GOT3 (cell line): ENCODE measurements at regions not wholly inside any gene's neighbourhood (a gene's known extent, or its start where the extent isn't known, plus 50 kb on each side); places are given as distances from the start of the nearest gene placed in this dataset.
"Not testable (repeated sequence)": the region's sequence is repeated elsewhere in the genome, so short reads cannot be mapped to it uniquely, and the experiment has no call there.

Source experiments
- DNase-seq: peaks from one replicate; lab custom pipeline; 2025; ENCODE audit warnings: mixed read lengths; lab: John Stamatoyannopoulos, UW

DNA sequence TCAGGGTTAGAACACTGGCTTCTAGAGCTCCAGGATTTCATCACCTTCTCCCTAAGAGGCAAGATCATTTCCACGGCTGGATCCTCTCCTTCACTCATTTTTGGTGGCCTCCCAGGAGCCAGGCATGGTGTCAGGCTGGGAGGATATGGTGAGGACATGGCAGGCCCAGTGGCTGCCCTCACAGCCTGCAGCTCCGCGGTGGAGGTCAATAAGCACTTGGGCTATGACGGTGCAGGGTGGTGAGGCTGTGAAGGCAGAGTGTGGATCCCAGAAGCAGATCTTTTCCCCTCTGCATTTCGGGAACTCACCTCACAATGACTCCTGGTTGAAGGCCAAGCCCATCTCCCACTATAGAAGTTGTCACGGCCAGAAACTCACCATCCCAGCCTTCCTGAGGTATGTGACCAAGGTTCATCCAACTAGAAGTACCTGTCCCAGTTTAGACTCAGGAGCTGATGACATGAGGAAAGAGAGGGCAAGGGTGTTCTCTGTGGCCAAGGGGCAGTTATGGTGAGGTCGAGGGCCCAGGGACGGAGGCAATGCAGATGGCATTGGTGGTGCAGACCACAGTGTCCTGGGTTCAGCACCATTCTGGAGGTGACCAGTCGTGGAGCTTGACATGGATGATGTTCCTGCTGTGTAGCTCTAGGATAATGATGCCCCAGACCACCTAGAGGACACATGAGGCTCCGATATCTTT lies 100.1 kb upstream of the SMAD3 start:
- no peak for DNase-seq

DNA sequence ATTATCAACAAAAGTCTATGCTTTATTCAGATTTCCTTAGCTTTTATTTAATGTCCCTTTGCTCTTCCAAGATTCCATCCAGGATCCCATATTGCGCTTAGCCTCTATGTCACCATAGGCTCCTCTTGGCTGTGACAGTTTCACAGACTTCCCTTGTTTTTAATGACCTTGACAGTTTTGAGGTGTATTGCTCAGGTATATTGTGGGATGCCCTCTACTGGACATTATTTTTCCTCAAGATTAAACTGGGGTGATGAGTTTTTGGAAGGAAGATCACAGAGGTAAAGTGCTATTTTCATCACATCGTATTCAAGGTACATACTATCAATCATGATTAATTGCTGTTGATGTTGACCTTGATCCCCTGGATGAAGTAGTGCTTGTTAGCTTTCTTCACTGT lies 99.1 kb upstream of the SMAD3 start:
- DNase-seq: no peak

DNA sequence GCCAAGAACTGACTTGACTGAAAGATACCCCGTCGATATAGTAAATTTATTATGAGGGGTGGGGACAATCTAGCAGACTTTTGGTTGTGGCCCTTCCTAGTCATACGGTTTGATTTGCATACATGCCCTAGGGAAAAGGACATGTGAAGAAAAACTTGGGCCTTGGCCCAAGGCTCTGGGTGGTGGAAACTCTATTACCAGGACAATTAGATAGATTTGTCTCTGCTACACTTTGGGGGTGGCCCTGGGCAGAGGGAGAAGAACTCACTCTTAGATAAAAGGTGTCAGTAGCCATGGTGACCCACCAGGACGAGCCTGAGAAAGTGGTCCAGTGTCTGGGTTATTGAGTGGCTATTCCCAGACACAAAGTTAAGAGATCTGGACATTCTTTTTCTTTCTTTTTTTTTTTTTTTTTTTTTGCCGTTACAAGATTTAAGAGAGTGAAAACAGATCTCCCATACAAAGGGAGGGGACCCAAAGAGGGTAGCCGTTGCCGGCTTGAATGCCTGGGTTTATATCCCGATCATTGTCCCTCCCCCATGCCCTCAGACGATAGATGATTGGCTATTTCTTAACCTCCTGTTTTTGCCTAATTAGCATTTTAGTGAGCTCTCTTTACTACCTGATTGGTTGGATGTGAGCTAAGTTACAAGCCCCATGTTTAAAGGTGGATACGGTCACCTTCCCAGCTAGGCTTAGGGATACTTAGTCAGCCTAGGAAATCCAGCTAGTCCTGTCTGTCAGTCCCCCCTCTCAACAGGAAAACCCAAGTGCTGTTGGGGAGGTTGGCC lies 96.4 kb upstream of the SMAD3 start:
- DNase-seq: no peak

DNA sequence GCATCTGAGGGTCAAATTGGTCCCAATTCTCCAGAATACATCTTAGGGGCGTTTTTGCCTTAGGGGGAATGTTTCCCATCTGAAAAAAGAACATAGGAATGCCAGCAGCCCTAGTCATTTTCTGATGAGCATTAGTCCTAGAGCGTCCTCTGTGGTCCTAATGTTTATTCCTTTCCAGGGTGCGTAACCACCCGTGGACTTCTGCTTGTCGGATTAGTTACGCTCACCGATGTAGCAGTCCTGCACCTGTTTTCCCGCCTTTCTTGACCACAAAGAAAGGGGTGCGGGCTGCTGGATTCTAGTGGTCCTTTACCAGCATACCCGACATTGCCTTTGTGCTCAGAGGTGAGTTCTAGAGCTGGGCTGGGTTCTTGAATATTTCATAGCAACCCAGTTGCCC lies 91.3 kb upstream of the SMAD3 start:
- DNase-seq: not testable (repeated sequence)

DNA sequence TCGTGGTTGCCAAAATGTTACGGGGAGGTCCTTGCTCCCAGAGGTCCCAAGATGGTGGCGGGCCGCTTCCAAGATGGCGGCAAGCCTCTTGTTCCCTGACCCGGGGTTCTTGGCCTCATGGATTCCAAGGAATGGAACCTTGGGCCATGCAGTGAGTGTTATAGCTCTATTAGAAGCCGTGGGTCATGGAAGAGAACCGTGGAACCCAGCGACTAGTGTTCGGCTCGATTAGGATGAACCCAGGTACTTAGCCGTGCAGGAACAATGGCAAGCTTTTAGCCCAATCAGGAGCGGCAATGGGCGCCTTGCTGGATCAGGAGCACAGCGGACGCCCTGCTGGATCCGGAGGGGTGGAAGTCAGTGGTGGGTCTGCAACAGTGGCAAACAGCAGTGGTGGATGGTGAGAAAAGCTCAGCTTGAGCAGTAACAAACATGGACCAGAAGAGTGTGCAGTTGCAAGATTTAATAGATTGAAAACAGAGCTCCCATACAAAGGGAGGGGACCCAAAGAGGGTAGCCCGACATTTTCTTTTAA lies 89.2 kb upstream of the SMAD3 start:
- DNase-seq: not testable (repeated sequence)

DNA sequence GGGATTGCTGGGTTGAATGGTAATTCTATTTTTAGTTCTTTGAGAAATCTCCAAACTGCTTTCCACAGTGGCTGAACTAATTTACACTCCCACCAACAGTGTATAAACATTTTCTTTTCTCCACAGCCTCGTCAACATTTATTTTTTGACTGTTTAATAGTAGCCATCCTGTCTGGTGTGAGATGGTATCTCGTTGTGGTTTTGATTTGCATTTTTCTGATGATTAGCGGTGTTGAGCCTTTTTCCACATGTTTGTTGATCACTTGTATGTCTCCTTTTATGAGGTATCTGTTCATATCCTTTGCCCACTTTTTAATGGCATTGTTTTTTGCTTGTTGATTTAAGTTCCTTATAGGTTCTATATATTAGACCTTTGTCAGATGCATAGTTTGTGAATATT lies 85.1 kb upstream of the SMAD3 start:
- not testable (repeated sequence) for DNase-seq

DNA sequence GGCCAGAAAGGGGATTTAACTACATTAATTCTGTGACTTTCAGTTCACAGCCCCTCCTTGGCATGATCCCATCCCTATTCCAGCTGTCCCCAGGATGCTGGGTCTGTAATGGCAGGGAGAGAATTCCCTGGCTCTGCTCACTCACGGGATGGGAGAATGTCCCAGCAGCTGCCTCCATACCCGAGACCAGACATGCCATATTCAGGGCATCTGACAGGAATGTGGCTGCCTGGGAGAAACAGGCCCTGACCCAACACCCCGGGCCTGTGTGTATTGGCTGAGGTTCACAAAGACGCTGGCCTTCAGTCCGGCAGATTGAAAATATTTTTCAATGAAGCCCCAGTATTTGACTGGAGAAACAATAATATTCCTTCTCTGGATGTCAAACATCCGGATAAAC lies 83.6 kb upstream of the SMAD3 start:
- DNase-seq: no peak

DNA sequence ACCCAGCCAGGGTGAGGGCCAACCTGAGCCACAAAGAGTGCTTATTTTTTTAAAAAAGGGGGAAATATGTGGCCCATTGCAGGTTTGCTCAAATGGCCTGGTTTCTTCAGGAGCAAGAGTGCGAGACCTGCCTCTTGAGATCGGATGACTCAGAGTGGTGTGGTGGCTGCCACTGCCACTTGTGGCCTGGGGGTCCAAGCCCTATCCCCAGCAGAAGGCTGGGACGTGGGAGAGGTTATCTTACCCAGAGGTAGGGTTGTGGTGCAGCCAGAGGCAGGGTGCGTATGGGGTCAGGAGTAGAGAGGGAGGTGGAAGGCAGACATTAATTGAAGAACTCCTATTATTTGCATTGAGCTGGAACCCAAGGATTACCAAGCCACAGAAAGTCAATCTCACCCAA lies 83.2 kb upstream of the SMAD3 start:
- DNase-seq: no peak

DNA sequence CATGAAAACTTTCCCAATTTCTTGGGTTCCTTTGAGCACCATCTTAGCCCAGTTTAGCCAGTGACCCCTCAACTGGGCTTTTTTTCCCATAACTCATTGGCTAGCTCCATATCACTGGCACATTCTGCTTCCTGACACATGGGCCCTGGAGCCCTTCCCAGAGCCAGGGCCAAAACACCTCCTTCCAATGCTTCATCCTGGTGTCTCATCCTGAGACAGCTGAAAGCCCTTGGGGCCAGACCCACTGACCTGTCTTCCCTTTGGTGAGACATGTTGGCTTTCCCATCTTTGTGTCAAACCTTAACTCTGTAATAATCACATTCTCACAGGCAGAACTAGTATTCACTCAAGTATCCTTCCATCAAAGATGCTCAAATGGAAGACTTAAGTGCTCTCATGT lies 82.6 kb upstream of the SMAD3 start:
- no peak for DNase-seq

DNA sequence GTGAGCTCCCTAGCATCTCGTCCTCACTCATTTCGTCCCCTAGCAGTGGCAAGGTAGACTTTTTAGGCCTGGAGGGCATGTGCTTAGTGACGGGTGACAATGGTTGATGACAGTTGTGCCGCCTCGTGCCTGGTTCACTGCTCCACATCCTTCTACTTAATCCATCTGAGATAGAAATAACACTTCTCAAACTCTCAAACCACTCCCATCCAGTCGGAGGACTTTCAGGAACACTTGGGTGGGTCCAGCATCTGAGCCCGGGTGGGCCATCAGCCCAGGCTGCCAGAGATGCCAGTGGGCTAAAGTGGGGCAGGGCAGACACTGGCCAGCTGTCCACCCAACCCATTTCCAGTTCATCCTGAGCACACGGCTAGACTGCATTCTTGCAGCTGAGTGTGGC lies 79.7 kb upstream of the SMAD3 start:
- DNase-seq: no peak

DNA sequence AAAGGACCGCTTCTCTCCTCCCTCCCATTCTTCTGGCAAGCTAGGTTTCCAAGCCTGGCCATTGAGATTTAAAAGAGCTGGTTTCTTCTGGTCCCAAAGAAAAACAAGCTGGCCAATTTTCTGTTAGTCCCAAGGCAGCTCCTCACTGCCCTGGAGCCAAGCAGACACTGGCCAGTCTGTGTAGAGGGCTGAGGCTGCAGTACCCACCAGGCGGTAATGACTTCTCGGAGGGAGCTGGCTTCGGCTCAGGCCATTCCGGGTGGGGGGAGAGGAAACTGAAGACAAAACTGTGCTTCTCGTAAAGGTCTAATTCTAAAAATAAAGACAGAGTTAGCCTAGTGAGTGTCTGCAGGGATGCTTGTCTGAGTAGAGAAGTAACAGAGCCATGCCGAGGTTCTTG lies 78.5 kb upstream of the SMAD3 start:
- DNase-seq: no peak

DNA sequence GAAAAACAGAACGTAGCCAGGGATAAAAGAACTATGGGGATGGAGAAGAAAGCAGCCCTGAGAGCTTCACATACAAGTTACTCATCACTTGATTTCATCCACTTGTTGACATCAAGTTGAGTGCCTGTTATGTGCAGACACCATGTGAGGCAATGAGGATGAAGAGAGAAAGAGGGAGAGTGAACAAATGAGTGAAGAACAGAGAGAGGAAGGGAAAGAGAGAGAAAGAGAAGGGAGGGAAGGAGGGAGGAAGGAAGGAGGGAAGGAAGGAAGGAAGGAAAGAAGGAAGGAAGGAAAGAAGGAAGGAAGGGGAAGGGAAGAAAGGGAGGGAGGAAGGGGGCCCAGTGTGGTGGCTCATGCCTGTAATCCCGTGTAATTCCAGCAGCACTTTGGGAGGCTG lies 72.3 kb upstream of the SMAD3 start:
- no peak for DNase-seq

DNA sequence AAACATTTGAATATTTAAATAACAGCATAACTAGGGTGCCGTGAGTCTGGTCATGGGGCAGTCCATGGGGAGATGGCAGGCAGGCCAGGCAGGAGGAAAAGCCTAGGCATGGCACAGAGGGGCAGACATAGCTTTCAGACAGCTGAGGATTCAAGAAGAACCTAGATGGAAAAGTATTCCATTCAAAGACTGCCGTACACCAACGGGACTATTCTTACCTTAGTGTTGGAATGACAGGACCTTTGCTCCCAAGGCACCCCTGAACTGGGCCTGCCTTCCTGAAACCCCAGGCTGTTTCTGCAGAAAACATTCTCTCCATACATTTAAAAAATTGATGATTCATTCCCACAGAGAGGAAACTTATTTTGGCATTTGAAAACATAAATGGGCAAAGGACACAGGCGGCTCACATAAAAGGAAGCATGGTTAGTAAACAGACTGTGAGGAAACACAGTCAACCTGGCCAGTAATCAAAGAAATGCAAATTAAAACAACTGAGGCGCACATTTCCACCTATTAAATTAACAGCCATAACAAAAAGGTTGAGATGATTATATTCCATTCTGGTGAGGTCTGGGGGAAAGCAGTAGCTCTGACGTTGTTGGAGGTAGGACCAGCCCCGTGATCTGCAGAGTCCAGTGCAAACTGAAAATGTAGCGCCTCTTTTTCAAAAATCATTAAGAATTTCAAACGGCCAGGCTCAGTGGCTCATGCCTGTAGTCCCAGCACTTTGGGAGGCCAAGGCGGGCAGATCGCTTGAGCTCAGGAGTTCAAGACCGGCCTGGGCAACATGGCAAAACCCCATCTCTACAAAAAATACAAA lies 71.3 kb upstream of the SMAD3 start:
- no peak for DNase-seq

DNA sequence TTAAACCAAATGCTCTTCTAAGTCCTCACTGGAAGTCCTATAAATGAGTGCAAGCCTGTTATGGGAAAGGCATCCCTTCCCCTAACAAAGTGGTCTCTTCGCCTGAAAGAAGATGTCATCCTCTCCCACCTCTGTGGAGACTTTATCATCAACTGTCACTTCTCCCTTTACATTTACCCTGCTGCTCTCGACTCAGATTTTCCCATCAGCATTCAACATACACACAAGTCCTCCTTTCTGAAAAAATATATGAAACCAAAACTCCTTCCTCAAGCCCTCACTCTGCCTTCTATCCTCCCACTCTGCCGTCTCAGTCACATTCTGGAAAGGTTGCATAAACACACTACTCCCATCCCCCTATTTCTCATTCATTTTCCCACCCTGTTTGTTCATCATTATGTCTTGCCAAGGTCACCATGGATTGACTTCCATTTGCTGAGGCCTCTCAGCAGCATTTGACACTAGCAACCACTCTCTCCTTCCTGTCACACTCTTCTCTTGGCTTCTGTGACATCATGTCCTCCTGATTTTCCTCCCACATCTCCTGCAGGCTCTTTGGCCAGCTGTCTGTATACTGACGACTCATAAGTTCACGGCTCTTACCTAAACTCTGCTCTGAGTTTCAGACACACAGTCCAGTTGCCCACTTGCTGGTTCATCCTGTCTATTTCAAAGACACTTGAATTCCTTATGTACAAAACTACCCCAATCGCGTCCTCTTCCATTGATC lies 70.3 kb upstream of the SMAD3 start:
- DNase-seq: no peak

DNA sequence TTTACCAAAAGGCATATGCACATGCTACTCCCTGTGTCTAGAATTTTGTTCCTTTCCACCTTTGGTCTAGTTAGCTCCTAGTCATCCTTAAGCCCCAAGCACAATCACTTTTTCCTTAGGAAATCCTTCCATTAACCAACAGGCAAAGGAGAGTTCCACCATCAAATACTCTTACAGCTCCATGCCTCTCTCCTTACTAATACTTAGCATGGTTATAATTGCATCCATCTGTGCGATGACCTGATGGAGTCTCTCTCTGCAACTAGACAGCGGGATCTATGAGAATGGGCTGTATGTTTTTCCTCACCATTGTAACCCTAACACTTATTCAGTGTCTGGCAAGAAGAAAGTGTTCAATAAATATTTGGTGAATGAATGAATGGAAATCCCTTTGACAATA lies 69.3 kb upstream of the SMAD3 start:
- DNase-seq: no peak

DNA sequence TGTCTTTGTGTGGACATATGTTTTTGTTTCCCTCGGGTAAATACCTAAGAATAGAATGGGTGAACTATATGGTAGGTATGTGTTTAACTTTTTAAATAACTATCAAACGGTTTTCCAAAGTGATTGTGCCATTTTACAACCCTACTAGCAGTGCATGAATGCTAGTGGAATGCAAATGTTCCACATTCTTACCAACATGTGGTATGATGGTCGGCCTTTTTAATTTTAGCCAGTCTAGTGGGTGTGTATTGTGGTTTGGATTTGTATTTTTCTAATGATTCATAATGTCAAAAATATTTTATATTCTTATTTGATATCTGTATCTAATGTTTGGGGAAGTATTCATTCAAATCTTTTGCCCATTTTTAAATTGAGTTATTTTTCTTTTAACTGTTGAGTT lies 68.2 kb upstream of the SMAD3 start:
- no peak for DNase-seq

DNA sequence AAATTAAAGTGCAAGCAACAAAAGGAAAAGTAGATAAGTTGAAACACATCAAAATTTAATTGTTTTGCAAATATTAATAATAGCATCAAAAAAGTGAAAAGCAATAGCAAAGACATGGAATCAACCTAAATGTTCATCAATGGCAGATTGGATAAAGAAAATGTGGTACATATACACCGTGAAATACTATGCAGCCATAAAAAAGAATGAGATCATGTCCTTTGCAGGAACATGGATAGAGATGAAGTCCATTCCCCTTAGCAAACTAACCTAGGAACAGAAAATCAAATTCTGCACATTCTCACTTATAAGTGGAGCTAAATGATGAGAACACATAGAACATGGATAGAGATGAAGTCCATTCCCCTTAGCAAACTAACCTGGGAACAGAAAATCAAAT lies 67.2 kb upstream of the SMAD3 start:
- not testable (repeated sequence) for DNase-seq

DNA sequence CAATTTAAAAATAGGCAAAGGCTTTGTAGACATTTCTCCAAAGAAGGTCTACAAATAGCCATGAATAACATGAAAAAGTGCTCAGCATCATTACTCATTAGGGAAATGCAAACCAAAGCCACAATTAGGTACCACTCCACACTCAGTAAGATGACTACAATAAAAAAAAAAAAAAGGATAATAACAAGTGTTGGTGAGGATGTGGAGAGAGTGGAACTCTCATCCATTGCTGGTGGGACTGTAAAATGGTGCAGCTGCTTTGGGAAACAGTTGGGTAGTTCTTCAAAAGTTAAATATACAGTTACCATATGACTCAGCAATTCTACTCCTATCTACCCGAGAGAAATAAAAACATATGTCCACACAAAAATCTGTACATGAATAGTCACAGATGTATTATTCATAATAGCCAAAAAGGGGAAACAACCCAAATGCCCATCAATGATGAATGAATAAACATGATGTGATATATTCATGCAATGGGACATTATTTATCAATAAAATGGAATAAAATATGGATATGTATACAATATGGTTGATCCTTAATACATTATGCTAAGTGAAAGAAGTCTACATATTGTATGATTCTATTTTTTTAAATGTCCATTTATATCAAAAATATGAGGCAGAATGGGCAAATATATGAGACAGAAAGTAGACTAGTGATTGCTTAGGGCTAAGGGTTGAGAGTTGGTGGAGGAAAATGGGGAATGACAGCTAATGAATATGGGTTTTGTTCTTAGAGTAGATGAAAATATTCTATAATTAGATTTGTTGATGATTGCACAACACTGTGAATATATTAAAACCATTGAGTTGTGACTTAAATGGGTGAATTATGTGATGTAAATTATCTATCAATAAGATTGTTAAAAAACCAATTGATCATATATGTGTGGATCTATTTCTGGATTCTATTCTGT lies 66.1 kb upstream of the SMAD3 start:
- no peak for DNase-seq

DNA sequence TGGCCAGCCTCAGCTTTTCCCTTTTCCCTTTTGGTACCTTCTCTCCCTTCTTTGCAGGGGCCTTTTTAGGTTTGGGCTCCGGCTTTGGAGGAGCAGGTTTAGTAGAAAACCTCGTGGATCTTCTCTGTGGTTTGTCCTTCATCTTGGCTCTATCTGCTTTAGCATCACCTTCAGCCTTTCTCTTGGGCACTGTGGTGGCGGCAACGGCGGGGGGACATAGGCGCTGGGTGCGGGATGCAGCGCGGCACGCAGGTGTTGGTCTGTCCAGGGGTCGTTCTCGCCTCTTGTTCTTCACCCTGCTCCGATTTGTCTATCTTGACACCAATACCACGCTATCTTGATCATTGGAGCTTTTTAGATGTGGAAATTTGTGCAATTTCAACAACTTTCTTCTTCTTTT lies 64.5 kb upstream of the SMAD3 start:
- DNase-seq: no peak

DNA sequence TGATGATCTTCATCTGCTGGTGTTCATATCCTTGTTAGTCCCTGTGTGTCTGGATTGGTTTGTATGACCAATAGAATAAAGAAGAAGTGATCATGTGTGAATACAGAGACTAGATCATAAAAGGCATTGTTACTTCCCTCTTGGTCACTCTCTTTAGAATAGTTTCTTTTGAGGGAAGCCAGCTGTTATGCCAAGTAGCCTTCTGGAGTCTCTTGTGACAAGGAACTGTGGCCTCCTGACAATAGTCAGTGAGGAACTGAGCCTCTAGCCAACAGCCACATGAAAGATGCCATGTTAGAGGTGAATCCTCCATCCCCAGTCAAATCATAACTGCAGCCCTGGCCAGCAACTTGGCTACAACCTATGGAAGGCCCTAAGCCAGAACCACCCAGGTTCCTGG lies 63.0 kb upstream of the SMAD3 start:
- no peak for DNase-seq

DNA sequence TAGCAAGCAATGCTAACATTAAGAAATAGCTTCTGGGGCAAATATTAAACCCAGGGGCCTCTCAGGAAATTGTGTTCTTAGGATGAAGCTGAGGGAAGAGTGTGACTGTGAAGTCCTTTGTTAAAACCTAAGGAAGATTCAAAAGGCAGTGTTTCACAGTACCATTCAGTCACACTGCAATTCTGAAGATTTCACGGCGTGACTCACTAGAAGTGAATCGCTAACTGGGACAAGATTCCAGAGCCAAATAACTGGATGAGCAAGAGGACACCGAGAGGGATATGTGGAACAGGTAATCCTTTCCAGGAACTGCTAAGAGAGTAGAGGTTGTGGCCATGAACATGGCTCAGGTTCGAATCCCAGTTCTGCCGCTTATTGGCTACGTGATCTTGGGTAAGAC lies 61.8 kb upstream of the SMAD3 start:
- DNase-seq: no peak
